PC-9 (cell line): ENCODE measurements at regions not wholly inside any gene's neighbourhood (a gene's known extent, or its start where the extent isn't known, plus 50 kb on each side); places are given as distances from the start of the nearest gene placed in this dataset.

Experiments
- BruUV-seq: library from RNA; stranded (reverse); fragments of 400-500 nt; replicated peaks from 2 replicates; lab custom pipeline; 2021; lab: Mats Ljungman, UMichigan
- CTCF ChIA-PET: fragments of 300-600 bp; sonication (Branson Sonifier 250); formaldehyde crosslinking; loops from one replicate; lab custom pipeline; 2022; ENCODE audit warnings: antibody characterized with exemption; lab: Charles Lee
- POLR2A ChIA-PET: fragments of 300-600 bp; sonication (Branson Sonifier 250); formaldehyde crosslinking; loops from one replicate; lab custom pipeline; 2022; ENCODE audit warnings: antibody characterized with exemption; ENCODE audit not compliant: unreplicated experiment; lab: Charles Lee
- DNase-seq, 2 experiments: peaks; one replicate each; pipeline versions ENCODE4 v3.0.0 to v3.0.0-alpha.2; 2015 to 2022; ENCODE audit warnings: mixed read lengths in 1 of 2
- H2AFZ ChIP-seq: fragments of 200-600 bp; sonication (generic); 2 replicates; pipeline ENCODE4 v1.8.1; 2017; ENCODE audit warnings: antibody characterized with exemption
- H3F3A ChIP-seq: fragments of 200-600 bp; sonication (generic); 2 replicates; pipeline ENCODE4 v1.8.1; 2017; ENCODE audit warnings: antibody characterized with exemption, mild to moderate bottlenecking, low read depth; ENCODE audit not compliant: insufficient read depth
- H3K27ac ChIP-seq: fragments of 200-600 bp; sonication (generic); 2 replicates; pipeline ENCODE4 v1.6.1; 2016; ENCODE audit warnings: mixed run types
- H3K27me3 ChIP-seq: fragments of 200-600 bp; sonication (generic); 2 replicates; pipeline ENCODE4 v1.6.1; 2016; ENCODE audit warnings: low read depth, mixed run types; ENCODE audit not compliant: insufficient read depth
- H3K36me3 ChIP-seq: fragments of 200-600 bp; sonication (generic); 2 replicates; pipeline ENCODE4 v1.6.1; 2016; ENCODE audit warnings: low read depth, mixed run types
- H3K4me1 ChIP-seq: fragments of 200-600 bp; sonication (generic); replicated peaks from 2 replicates; pipeline ENCODE4 v1.6.1; 2016; ENCODE audit warnings: mixed run types; ENCODE audit not compliant: insufficient read depth
- H3K4me2 ChIP-seq: fragments of 200-600 bp; sonication (generic); 2 replicates; pipeline ENCODE4 v1.6.1; 2017; ENCODE audit warnings: mixed run types
- H3K4me3 ChIP-seq: fragments of 200-600 bp; sonication (generic); 2 replicates; pipeline ENCODE4 v1.6.1; 2016; ENCODE audit warnings: mixed run types
- H3K79me2 ChIP-seq: fragments of 200-600 bp; sonication (generic); 2 replicates; pipeline ENCODE4 v1.6.1; 2017; ENCODE audit warnings: low read depth, mixed run types
- H3K9me2 ChIP-seq: fragments of 200-600 bp; sonication (generic); 2 replicates; pipeline ENCODE4 v1.8.1; 2017; ENCODE audit warnings: mild to moderate bottlenecking; ENCODE audit not compliant: insufficient read depth
- H3K9me3 ChIP-seq: fragments of 200-600 bp; sonication (generic); 2 replicates; pipeline ENCODE4 v1.8.1; 2016; ENCODE audit warnings: low read depth; ENCODE audit not compliant: insufficient read depth
- H4K20me1 ChIP-seq: fragments of 200-600 bp; sonication (generic); 2 replicates; pipeline ENCODE4 v1.8.1; 2017; ENCODE audit not compliant: insufficient read depth
- CTCF ChIP-seq: fragments of 200-600 bp; sonication (generic); conservative IDR thresholded peaks from 2 replicates; pipeline ENCODE4 v1.6.1; 2017; ENCODE audit warnings: mixed run types, antibody characterized with exemption, mild to moderate bottlenecking, moderate library complexity
- EZH2 ChIP-seq: fragments of 200-600 bp; sonication (generic); IDR thresholded peaks from 2 replicates; pipeline ENCODE4 v1.8.0; 2017; ENCODE audit warnings: antibody characterized with exemption, low read depth
- intact Hi-C: fragments of 100-400 bp; cut with micrococcal nuclease; formaldehyde crosslinking; loops from one replicate; pipeline ENCODE4 v1.10.0; 2022; ENCODE audit not compliant: unreplicated experiment

- TF ChIP-seq EZH2 (no peak), CTCF (no peak)
- H3F3A ChIP-seq, result peaks cover 4% of the 10 kb centered on the region; the same call in 1 of the 2 replicates
- no peak overlapping the region for H3K27ac ChIP-seq
- H3K27me3 ChIP-seq, result no peaks in the 10 kb centered on the region
- no peak for DNase-seq
- no peak overlapping the region for H3K4me3 ChIP-seq
- no peaks in the 10 kb centered on the region for H3K9me2 ChIP-seq
- intact Hi-C loops, result no loop called here
- no TSS peak for BruUV-seq
- ChIA-PET CTCF (no interaction called here), POLR2A (no interaction called here)
- no peak overlapping the region for H2AFZ ChIP-seq
- H3K4me2 ChIP-seq, result no peak overlapping the region
- no peaks in the 10 kb centered on the region for H4K20me1 ChIP-seq
- H3K36me3 ChIP-seq, result no peaks in the 10 kb centered on the region
- peaks cover under 1% of the 10 kb centered on the region; the same call in 1 of the 2 replicates for H3K4me1 ChIP-seq
- H3K79me2 ChIP-seq, result no peaks in the 10 kb centered on the region
- H3K9me3 ChIP-seq, result peaks cover 6% of the 10 kb centered on the region; the same call in 1 of the 2 replicates
Observed at GRCh38 chr5:74401281-74401945, 239.1 kb downstream of the ENC1 start.

GRCh38 chr5:74400067-74400466, 240.5 kb downstream of the ENC1 start:
- Histone ChIP-seq H3K79me2 (no peaks in the 10 kb centered on the region), H3K4me2 (no peak overlapping the region), H3K36me3 (no peaks in the 10 kb centered on the region), H3K27ac (no peak overlapping the region), H3K9me2 (no peaks in the 10 kb centered on the region), H3K4me1 (peaks cover 12% of the 10 kb centered on the region), H3F3A (peaks cover 15% of the 10 kb centered on the region; the same call in 1 of the 2 replicates), H4K20me1 (no peaks in the 10 kb centered on the region), H3K27me3 (no peaks in the 10 kb centered on the region), H3K9me3 (no peaks in the 10 kb centered on the region; the same call in 1 of the 2 replicates), H2AFZ (no peak overlapping the region), H3K4me3 (no peak overlapping the region)
- intact Hi-C loops, result no loop called here
- ChIA-PET CTCF (no interaction called here), POLR2A (interaction anchor here (0.6 kb wide), 1 partner anchor 238 kb away, joined by 3 read pairs; no protein-coding TSS in a partner anchor)
- no peak for TF ChIP-seq EZH2
- no peak for TF ChIP-seq CTCF
- no TSS peak for BruUV-seq
- DNase-seq, result no peak

- Histone ChIP-seq H2AFZ (no peak overlapping the region), H3K27me3 (no peaks in the 10 kb centered on the region), H3K9me2 (no peaks in the 10 kb centered on the region), H3K9me3 (no peaks in the 10 kb centered on the region), H3F3A (peaks cover 43% of the 10 kb centered on the region), H3K36me3 (no peaks in the 10 kb centered on the region), H3K4me1 (peaks cover 40% of the 10 kb centered on the region), H3K4me2 (no peak overlapping the region), H3K4me3 (no peak overlapping the region), H3K79me2 (0 out of 2 replicates have a peak, but pooled peaks cover 8% of the 10 kb centered on the region), H4K20me1 (no peaks in the 10 kb centered on the region), H3K27ac (no peak overlapping the region)
- intact Hi-C loops, result loop anchor here (5.0 to 10.0 kb wide), 2 partner anchors 270 to 412 kb away; no protein-coding TSS in a partner anchor
- ChIA-PET CTCF (no interaction called here), POLR2A (interaction anchor here (0.6 kb wide), 1 partner anchor 22 kb away, joined by 8 read pairs; no protein-coding TSS in a partner anchor)
- DNase-seq, result no peak
- no peak for TF ChIP-seq EZH2
- no peak for TF ChIP-seq CTCF
- no TSS peak for BruUV-seq
Observed at GRCh38 chr5:74396913-74397622, 243.5 kb downstream of the ENC1 start.
